VCaP (cell line): ENCODE measurements at regions not wholly inside any gene's neighbourhood (a gene's known extent, or its start where the extent isn't known, plus 50 kb on each side); places are given as distances from the start of the nearest gene placed in this dataset.

Experiments used
- H3K27ac ChIP-seq: fragments of 450-650 bp; 2 replicates; pipeline ENCODE4 v1.5.1; 2017
- TF ChIP-seq, protein P1 (sequence below): fragments of 450-650 bp; conservative IDR thresholded peaks from 2 replicates; pipeline ENCODE4 v1.5.1; 2017; ENCODE audit warnings: mild to moderate bottlenecking, moderate library complexity

DNA sequence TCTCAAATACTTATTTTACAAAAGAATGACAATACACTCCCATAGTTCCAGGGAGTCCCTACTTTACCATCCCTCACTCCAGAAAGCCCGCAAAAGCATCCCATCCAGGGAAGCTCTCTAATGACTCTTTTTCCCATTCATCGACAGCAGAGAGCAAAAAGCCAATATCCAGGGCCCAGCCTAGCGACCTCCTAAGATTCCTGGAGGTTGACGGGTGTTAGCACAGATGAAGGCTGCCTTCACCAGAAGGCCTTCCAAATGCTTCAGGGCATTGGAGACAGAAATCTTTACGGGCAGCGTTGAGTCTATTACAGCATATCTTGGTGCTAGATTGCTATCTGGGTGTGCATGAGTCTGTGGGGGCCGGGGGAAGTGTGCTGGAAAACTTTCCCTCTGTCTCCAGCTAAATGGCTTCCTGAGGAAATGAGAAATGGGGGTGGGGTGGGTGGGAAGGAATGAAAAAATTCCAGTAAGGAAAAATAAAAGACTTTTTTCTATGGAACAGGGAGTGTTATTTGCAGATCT is 136.6 kb downstream of the PROX1 start:
- no peak overlapping the region for H3K27ac ChIP-seq
- TF ChIP-seq, protein P1, sequence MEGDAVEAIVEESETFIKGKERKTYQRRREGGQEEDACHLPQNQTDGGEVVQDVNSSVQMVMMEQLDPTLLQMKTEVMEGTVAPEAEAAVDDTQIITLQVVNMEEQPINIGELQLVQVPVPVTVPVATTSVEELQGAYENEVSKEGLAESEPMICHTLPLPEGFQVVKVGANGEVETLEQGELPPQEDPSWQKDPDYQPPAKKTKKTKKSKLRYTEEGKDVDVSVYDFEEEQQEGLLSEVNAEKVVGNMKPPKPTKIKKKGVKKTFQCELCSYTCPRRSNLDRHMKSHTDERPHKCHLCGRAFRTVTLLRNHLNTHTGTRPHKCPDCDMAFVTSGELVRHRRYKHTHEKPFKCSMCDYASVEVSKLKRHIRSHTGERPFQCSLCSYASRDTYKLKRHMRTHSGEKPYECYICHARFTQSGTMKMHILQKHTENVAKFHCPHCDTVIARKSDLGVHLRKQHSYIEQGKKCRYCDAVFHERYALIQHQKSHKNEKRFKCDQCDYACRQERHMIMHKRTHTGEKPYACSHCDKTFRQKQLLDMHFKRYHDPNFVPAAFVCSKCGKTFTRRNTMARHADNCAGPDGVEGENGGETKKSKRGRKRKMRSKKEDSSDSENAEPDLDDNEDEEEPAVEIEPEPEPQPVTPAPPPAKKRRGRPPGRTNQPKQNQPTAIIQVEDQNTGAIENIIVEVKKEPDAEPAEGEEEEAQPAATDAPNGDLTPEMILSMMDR, result no peak

- TF ChIP-seq, protein P1, result no peak
- H3K27ac ChIP-seq, result no peak overlapping the region
These were observed 137.1 kb downstream of the PROX1 start for GRCh38 chr1:214124915-214125314.

- TF ChIP-seq, protein P1, result no peak
- H3K27ac ChIP-seq, result no peak overlapping the region
These were observed 138.0 kb downstream of the PROX1 start for GRCh38 chr1:214125819-214126218.

GRCh38 chr1:214126697-214127146 is 138.9 kb downstream of the PROX1 start:
- TF ChIP-seq, protein P1, result no peak

DNA sequence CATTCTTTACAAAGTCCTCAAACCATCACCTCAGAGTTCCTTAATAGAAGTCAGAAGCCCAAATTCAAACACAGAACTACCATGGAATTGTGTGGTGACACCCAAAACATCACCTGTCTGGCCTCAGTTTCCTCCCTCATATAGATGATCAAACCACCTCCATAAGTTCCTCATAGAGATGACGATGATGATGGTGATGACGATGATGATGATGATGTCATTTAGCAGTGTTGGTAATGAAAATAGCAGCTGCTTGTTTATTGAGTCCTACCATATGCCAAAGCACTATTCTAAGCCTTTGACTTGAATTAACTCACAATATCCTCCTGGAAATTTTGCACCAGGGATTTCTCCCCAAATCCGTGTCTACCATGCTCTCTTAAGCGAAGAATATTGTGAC is 139.9 kb downstream of the PROX1 start:
- H3K27ac ChIP-seq, result no peak overlapping the region
- TF ChIP-seq, protein P1, result no peak

More at GRCh38 chr1:214126697-214127146, 138.9 kb downstream of the PROX1 start:
- H3K27ac ChIP-seq, result no peak overlapping the region

DNA sequence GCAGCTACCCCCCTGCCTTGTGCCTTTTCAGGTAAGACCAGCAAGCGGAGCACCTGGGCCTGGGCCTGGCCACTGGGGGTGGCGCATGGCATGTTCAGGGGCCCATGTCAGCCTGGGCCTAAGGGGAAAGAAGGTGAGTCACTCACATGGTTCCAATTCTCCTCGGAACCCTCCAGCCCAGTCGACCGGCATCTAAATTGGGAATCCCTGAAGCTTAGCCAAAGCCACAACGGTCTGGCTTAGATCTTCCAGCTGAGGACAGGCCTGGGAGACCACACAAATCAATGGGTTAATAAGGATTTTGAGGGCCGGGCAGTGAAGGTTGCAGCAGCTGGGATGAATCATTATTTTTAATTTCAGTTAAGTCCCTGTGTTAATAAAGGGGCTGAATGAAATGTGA is 145.1 kb upstream of the SMYD2 start:
- H3K27ac ChIP-seq, result no peak overlapping the region
- TF ChIP-seq, protein P1, result no peak

DNA sequence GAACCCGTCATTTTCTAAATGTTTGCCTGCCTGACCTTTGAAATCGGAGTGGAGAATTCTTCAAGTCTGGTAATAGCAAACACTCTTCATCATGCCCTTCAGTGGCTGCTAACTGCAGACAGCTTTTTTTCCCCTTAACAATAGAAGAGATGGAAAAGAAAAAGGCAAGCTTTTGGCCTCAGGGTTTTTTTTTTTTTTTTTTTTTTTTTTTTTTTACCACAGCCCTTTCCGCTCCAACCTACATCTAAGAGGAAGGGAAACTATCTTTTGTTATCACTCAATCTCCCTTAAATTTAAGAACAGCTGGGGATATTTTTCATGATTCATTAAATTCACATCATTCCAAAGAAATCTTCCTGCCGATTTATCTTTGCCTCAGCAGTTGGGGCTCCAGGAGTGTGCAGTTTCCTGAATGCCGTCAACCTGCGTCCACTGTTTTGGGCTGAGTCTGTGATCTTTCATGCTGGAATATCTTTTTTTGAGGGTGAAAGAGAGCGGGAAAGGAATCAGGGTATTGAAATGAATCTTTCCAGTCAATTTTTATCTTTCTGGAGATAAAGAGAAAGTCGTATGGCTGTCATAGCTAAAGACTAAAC is 144.5 kb upstream of the SMYD2 start:
- H3K27ac ChIP-seq, result no peak overlapping the region
- TF ChIP-seq, protein P1, result no peak
